HCT116 (cell line): ENCODE measurements at regions not wholly inside any gene's neighbourhood (a gene's known extent, or its start where the extent isn't known, plus 50 kb on each side); places are given as distances from the start of the nearest gene placed in this dataset.

Source experiments
- ATAC-seq: fragments of 200-7000 bp; cut with Tn5 transposase; 2 replicates; pipeline ENCODE4 v1.9.1; 2020; ENCODE audit warnings: mild to moderate bottlenecking, moderate library complexity
- BruUV-seq: library from RNA; stranded (reverse); fragments of 400-500 nt; replicated peaks from 2 replicates; lab custom pipeline; 2021; lab: Mats Ljungman, UMichigan
- CTCF ChIA-PET: fragments of 300-600 bp; sonication (Branson Sonifier 250); formaldehyde crosslinking; loops from one replicate; lab custom pipeline; 2021; ENCODE audit warnings: antibody characterized with exemption; lab: Charles Lee
- POLR2A ChIA-PET: fragments of 300-600, 350-600 bp; sonication (Branson Sonifier 250); formaldehyde crosslinking; loops from one replicate; lab custom pipeline; 2021; ENCODE audit warnings: antibody characterized with exemption; lab: Charles Lee
- RAD21 ChIA-PET, 2 experiments: fragments of 300-600 bp; sonication (Branson Sonifier 250); formaldehyde crosslinking; loops; one replicate each; lab custom pipeline; 2023; ENCODE audit warnings: low total read pairs in 2 of 2; ENCODE audit not compliant: uncharacterized antibody in 2 of 2, unreplicated experiment in 2 of 2, low non-redundant PET in 1 of 2; lab: Charles Lee
- DNase-seq: peaks from one replicate; pipeline ENCODE4 v3.0.0-alpha.2; 2010; ENCODE audit warnings: low read depth, low spot score
- H2AFZ ChIP-seq: fragments of 200-600 bp; shearing (Covaris generic), sonication (generic); 2 replicates; pipeline ENCODE4 v1.6.1; 2017; ENCODE audit warnings: low read depth, mixed run types, mixed read lengths, antibody characterized with exemption, low read length; ENCODE audit not compliant: poor library complexity, severe bottlenecking
- H3K27ac ChIP-seq: 2 replicates; pipeline ENCODE4 v1.5.1; 2012; ENCODE audit warnings: low read depth, low read length
- H3K27me3 ChIP-seq: fragments of 200-600 bp; sonication (generic); 2 replicates; pipeline ENCODE4 v1.6.1; 2016; ENCODE audit warnings: mixed run types, low read length, mixed read lengths; ENCODE audit not compliant: insufficient read depth
- H3K36me3 ChIP-seq, 2 experiments: fragments of 200-500 bp in 1 of 2; fragments of 200-600 bp in 1 of 2; sonication (Bioruptor generic) in 1 of 2; sonication (generic) in 1 of 2; 2 replicates each; pipeline versions ENCODE4 v1.5.1 to v1.6.1; 2014 to 2016; ENCODE audit warnings: low read length in 2 of 2, inconsistent platforms in 1 of 2, mixed read lengths in 1 of 2, mixed run types in 1 of 2; ENCODE audit not compliant: insufficient read depth in 2 of 2, control insufficient read depth in 1 of 2
- H3K4me1 ChIP-seq, 2 experiments: fragments of 200-600 bp in 1 of 2; sonication (generic) in 1 of 2; 2 replicates each; pipeline versions ENCODE4 v1.5.1 to v1.6.1; 2012 to 2017; ENCODE audit warnings: low read length in 2 of 2, inconsistent platforms in 1 of 2, mild to moderate bottlenecking in 1 of 2, mixed read lengths in 1 of 2, mixed run types in 1 of 2, moderate library complexity in 1 of 2; ENCODE audit not compliant: insufficient read depth in 2 of 2, control insufficient read depth in 1 of 2
- H3K4me2 ChIP-seq: fragments of 200-600 bp; sonication (generic); 2 replicates; pipeline ENCODE4 v1.6.1; 2017; ENCODE audit warnings: mixed run types, low read length, mixed read lengths
- H3K4me3 ChIP-seq, 2 experiments: fragments of 200-600 bp in 1 of 2; sonication (generic) in 1 of 2; replicated peaks in 1 of 2; 2 replicates each; pipeline ENCODE4 v1.5.1; 2011 to 2016; ENCODE audit warnings: low read length in 2 of 2, control low read depth in 1 of 2, low read depth in 1 of 2, mild to moderate bottlenecking in 1 of 2, mixed read lengths in 1 of 2, mixed run types in 1 of 2
- H3K79me2 ChIP-seq: fragments of 200-600 bp; sonication (generic); 2 replicates; pipeline ENCODE4 v1.6.1; 2017; ENCODE audit warnings: mild to moderate bottlenecking, mixed run types, low read length, moderate library complexity, mixed read lengths; ENCODE audit not compliant: insufficient read depth
- H3K9ac ChIP-seq: fragments of 200-600 bp; sonication (generic); 2 replicates; pipeline ENCODE4 v1.6.1; 2016; ENCODE audit warnings: low read length, mixed read lengths
- H3K9me2 ChIP-seq: fragments of 200-600 bp; sonication (generic), shearing (Covaris generic); 2 replicates; pipeline ENCODE4 v1.6.1; 2017; ENCODE audit warnings: mixed run types, mild to moderate bottlenecking, moderate library complexity; ENCODE audit not compliant: insufficient read depth
- H3K9me3 ChIP-seq, 2 experiments: fragments of 200-500 bp in 1 of 2; fragments of 200-600 bp in 1 of 2; sonication (Bioruptor generic) in 1 of 2; sonication (generic) in 1 of 2; 2 replicates each; pipeline ENCODE4 v1.6.1; 2014 to 2017; ENCODE audit warnings: low read length in 2 of 2, mixed read lengths in 2 of 2, inconsistent platforms in 1 of 2, low read depth in 1 of 2, mild to moderate bottlenecking in 1 of 2, mixed run types in 1 of 2, moderate library complexity in 1 of 2; ENCODE audit not compliant: control insufficient read depth in 1 of 2, insufficient read depth in 1 of 2
- H4K20me1 ChIP-seq: fragments of 200-600 bp; sonication (generic), shearing (Covaris generic); 2 replicates; pipeline ENCODE4 v1.6.1; 2017; ENCODE audit warnings: mixed run types, mild to moderate bottlenecking, moderate library complexity; ENCODE audit not compliant: insufficient read depth
- EGR1 ChIP-seq: IDR thresholded peaks from 2 replicates; pipeline ENCODE4 v1.6.1; 2012; ENCODE audit warnings: low read depth
- FOSL1 ChIP-seq: IDR thresholded peaks from 2 replicates; pipeline ENCODE4 v1.6.1; 2012; ENCODE audit warnings: low read depth
- JUND ChIP-seq: IDR thresholded peaks from 2 replicates; pipeline ENCODE4 v1.6.1; 2012
- SIN3A ChIP-seq: IDR thresholded peaks from 2 replicates; pipeline ENCODE4 v1.6.1; 2012; ENCODE audit warnings: low read depth
- SP1 ChIP-seq: IDR thresholded peaks from 2 replicates; pipeline ENCODE4 v1.6.1; 2012; ENCODE audit warnings: low read depth
- SRF ChIP-seq: IDR thresholded peaks from 2 replicates; pipeline ENCODE4 v1.6.1; 2012; ENCODE audit warnings: low read depth
- intact Hi-C: fragments of 100-400 bp; cut with micrococcal nuclease; formaldehyde crosslinking; loops from 2 replicates; pipeline ENCODE4 v1.10.0; 2022
- TF ChIP-seq, protein P1 (sequence below): IDR thresholded peaks from 2 replicates; pipeline ENCODE4 v1.6.1; 2012; ENCODE audit warnings: low read depth
- TF ChIP-seq, protein P2 (sequence below), 3 experiments: fragments of 200-600 bp in 1 of 3; sonication (generic) in 1 of 3; IDR thresholded peaks in 2 of 3; conservative IDR thresholded peaks in 1 of 3; 2 replicates each; pipeline ENCODE4 v1.5.1; 2012 to 2017; ENCODE audit warnings: low read depth in 2 of 3, low read length in 2 of 3, antibody characterized with exemption in 1 of 3, borderline replicate concordance in 1 of 3, control low read depth in 1 of 3, mild to moderate bottlenecking in 1 of 3, mixed read lengths in 1 of 3, mixed run types in 1 of 3, moderate library complexity in 1 of 3; ENCODE audit not compliant: insufficient read depth in 1 of 3
- TF ChIP-seq, protein P3 (sequence below): IDR thresholded peaks from 2 replicates; pipeline ENCODE4 v1.6.1; 2012

DNA sequence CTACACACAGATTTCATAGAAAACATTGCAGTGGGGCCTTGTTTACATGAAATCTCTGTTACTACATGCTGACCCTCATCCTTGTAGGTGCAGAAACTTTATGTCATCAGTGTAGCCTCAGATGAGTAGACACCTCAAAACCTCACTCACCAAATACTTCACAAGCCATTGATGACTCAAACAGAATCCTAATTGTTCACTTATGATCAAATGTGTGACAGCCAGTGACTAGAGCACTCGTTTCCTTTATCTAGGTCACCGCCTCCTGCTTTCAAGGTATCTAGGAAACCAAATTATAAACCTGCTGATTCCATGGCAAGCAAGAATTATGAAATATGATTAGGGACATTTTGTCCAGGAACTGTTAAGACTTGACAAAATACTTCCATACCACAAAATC, 255.8 kb upstream of the GPRIN3 start:
- RAD21 ChIA-PET, result no interaction called here
- Histone ChIP-seq H3K79me2 (no peaks in the 10 kb centered on the region), H2AFZ (no peak overlapping the region), H3K4me1 (no peaks in the 10 kb centered on the region), H3K9me2 (no peaks in the 10 kb centered on the region), H3K27ac (no peak overlapping the region), H3K9ac (no peak overlapping the region), H3K9me3 (no peaks in the 10 kb centered on the region), H3K4me3 (no peak overlapping the region)
- DNase-seq, result no peak
- ATAC-seq, result no peak
- intact Hi-C loops, result no loop called here
- POLR2A ChIA-PET, result no interaction called here
- no peak for TF ChIP-seq EGR1
- no peak for TF ChIP-seq SIN3A
- TF ChIP-seq, protein P1, sequence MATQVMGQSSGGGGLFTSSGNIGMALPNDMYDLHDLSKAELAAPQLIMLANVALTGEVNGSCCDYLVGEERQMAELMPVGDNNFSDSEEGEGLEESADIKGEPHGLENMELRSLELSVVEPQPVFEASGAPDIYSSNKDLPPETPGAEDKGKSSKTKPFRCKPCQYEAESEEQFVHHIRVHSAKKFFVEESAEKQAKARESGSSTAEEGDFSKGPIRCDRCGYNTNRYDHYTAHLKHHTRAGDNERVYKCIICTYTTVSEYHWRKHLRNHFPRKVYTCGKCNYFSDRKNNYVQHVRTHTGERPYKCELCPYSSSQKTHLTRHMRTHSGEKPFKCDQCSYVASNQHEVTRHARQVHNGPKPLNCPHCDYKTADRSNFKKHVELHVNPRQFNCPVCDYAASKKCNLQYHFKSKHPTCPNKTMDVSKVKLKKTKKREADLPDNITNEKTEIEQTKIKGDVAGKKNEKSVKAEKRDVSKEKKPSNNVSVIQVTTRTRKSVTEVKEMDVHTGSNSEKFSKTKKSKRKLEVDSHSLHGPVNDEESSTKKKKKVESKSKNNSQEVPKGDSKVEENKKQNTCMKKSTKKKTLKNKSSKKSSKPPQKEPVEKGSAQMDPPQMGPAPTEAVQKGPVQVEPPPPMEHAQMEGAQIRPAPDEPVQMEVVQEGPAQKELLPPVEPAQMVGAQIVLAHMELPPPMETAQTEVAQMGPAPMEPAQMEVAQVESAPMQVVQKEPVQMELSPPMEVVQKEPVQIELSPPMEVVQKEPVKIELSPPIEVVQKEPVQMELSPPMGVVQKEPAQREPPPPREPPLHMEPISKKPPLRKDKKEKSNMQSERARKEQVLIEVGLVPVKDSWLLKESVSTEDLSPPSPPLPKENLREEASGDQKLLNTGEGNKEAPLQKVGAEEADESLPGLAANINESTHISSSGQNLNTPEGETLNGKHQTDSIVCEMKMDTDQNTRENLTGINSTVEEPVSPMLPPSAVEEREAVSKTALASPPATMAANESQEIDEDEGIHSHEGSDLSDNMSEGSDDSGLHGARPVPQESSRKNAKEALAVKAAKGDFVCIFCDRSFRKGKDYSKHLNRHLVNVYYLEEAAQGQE, result no peak
- TF ChIP-seq SP1, result no peak
- TF ChIP-seq FOSL1, result no peak
- no peak for TF ChIP-seq JUND
- no peak for TF ChIP-seq SRF
- TF ChIP-seq, protein P2, sequence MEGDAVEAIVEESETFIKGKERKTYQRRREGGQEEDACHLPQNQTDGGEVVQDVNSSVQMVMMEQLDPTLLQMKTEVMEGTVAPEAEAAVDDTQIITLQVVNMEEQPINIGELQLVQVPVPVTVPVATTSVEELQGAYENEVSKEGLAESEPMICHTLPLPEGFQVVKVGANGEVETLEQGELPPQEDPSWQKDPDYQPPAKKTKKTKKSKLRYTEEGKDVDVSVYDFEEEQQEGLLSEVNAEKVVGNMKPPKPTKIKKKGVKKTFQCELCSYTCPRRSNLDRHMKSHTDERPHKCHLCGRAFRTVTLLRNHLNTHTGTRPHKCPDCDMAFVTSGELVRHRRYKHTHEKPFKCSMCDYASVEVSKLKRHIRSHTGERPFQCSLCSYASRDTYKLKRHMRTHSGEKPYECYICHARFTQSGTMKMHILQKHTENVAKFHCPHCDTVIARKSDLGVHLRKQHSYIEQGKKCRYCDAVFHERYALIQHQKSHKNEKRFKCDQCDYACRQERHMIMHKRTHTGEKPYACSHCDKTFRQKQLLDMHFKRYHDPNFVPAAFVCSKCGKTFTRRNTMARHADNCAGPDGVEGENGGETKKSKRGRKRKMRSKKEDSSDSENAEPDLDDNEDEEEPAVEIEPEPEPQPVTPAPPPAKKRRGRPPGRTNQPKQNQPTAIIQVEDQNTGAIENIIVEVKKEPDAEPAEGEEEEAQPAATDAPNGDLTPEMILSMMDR (IDR thresholded peaks at IDR 0.05 in 2 of 3, conservative IDR thresholded peaks at IDR 0.05 in 1 of 3; ENCODE audit: borderline replicate concordance in 1 of 3, insufficient read depth in 1 of 3, low read depth in 2 of 3, low read length in 2 of 3), result no peak
- TF ChIP-seq, protein P3, sequence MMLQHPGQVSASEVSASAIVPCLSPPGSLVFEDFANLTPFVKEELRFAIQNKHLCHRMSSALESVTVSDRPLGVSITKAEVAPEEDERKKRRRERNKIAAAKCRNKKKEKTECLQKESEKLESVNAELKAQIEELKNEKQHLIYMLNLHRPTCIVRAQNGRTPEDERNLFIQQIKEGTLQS, result no peak
- TF ChIP-seq, all 23 proteins: peak for 0
- BruUV-seq, result no TSS peak
- no peaks in the 10 kb centered on the region for H3K36me3 ChIP-seq
- H4K20me1 ChIP-seq, result no peaks in the 10 kb centered on the region
- H3K4me2 ChIP-seq, result no peak overlapping the region
- H3K27me3 ChIP-seq, result no peaks in the 10 kb centered on the region
- CTCF ChIA-PET, result no interaction called here
